ENCODE measurements at regions not wholly inside any gene's neighbourhood (a gene's known extent, or its start where the extent isn't known, plus 50 kb on each side); places are given as distances from the start of the nearest gene placed in this dataset.

- Histone ChIP-seq H3K4me1 (no peaks in the 10 kb centered on the region), H3K36me3 (ENCODE audit: control insufficient read depth, insufficient read depth, low read length) (no peaks in the 10 kb centered on the region), H3K9ac (no peak overlapping the region), H3K79me2 (no peaks in the 10 kb centered on the region), H3K27me3 (ENCODE audit: control insufficient read depth, insufficient read depth, low read length) (no peaks in the 10 kb centered on the region), H3K4me2 (ENCODE audit: low read length) (no peak overlapping the region), H3K9me3 (ENCODE audit: control insufficient read depth, low read length) (no peaks in the 10 kb centered on the region), H3K4me3 (ENCODE audit: low read depth, low read length) (no peak overlapping the region), H2AFZ (no peak overlapping the region), H3K27ac (no peak overlapping the region)
- TF ChIP-seq, protein P1, sequence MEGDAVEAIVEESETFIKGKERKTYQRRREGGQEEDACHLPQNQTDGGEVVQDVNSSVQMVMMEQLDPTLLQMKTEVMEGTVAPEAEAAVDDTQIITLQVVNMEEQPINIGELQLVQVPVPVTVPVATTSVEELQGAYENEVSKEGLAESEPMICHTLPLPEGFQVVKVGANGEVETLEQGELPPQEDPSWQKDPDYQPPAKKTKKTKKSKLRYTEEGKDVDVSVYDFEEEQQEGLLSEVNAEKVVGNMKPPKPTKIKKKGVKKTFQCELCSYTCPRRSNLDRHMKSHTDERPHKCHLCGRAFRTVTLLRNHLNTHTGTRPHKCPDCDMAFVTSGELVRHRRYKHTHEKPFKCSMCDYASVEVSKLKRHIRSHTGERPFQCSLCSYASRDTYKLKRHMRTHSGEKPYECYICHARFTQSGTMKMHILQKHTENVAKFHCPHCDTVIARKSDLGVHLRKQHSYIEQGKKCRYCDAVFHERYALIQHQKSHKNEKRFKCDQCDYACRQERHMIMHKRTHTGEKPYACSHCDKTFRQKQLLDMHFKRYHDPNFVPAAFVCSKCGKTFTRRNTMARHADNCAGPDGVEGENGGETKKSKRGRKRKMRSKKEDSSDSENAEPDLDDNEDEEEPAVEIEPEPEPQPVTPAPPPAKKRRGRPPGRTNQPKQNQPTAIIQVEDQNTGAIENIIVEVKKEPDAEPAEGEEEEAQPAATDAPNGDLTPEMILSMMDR (IDR thresholded peaks at IDR 0.05): no peak
These were observed 49.7 kb downstream of the CYRIA start for GRCh38 chr2:16615687-16616615.

- Histone ChIP-seq H3K9ac (no peak overlapping the region), H3K4me3 (ENCODE audit: low read depth, low read length) (no peak overlapping the region), H3K4me2 (ENCODE audit: low read length) (no peak overlapping the region), H2AFZ (no peak overlapping the region), H3K27me3 (ENCODE audit: control insufficient read depth, insufficient read depth, low read length) (no peaks in the 10 kb centered on the region), H3K27ac (no peak overlapping the region), H3K79me2 (no peaks in the 10 kb centered on the region), H3K36me3 (ENCODE audit: control insufficient read depth, insufficient read depth, low read length) (no peaks in the 10 kb centered on the region), H3K9me3 (ENCODE audit: control insufficient read depth, low read length) (no peaks in the 10 kb centered on the region), H3K4me1 (no peaks in the 10 kb centered on the region)
- TF ChIP-seq, protein P1 (IDR thresholded peaks at IDR 0.05): no peak
These were observed 50.4 kb downstream of the CYRIA start for GRCh38 chr2:16615246-16615645.

- Histone ChIP-seq H3K4me1 (no peaks in the 10 kb centered on the region), H3K4me2 (ENCODE audit: low read length) (no peak overlapping the region), H3K27me3 (ENCODE audit: control insufficient read depth, insufficient read depth, low read length) (no peaks in the 10 kb centered on the region), H3K9ac (no peak overlapping the region), H3K27ac (no peak overlapping the region), H3K9me3 (ENCODE audit: control insufficient read depth, low read length) (no peaks in the 10 kb centered on the region), H3K4me3 (ENCODE audit: low read depth, low read length) (no peak overlapping the region), H3K36me3 (ENCODE audit: control insufficient read depth, insufficient read depth, low read length) (no peaks in the 10 kb centered on the region), H3K79me2 (no peaks in the 10 kb centered on the region), H2AFZ (no peak overlapping the region)
- TF ChIP-seq, protein P1 (IDR thresholded peaks at IDR 0.05): no peak
These were observed 51.2 kb downstream of the CYRIA start for GRCh38 chr2:16614314-16614860.

DNA sequence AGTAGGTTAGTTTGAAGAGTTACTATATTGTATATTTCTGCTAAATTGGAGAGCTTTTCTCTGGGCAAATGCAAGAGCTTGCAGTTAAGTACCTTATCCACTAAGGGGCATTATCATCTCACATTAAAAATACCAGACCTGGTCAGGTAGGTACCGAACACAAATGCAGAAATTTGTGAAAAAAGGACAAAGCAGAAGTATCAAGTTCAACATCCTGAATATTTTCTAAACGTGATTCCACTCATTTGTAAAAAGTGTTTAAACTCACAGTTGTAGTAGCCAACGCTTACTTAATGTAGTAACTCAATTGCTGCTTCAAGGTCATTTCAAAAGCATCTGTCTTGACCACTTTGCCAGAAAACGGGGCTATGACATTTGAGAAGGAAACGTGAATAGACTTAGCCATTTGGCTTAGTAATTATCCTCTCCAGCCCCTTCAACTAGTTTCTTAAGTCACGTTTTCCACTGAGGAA is 52.1 kb downstream of the CYRIA start:
- TF ChIP-seq, protein P1 (IDR thresholded peaks at IDR 0.05): peak; percentile 44
- Histone ChIP-seq H3K4me3 (ENCODE audit: low read depth, low read length) (no peak overlapping the region), H3K36me3 (ENCODE audit: control insufficient read depth, insufficient read depth, low read length) (no peaks in the 10 kb centered on the region), H3K79me2 (no peaks in the 10 kb centered on the region), H3K4me1 (no peaks in the 10 kb centered on the region), H2AFZ (no peak overlapping the region), H3K9me3 (ENCODE audit: control insufficient read depth, low read length) (no peaks in the 10 kb centered on the region), H3K27me3 (ENCODE audit: control insufficient read depth, insufficient read depth, low read length) (no peaks in the 10 kb centered on the region), H3K9ac (no peak overlapping the region), H3K4me2 (ENCODE audit: low read length) (no peak overlapping the region), H3K27ac (no peak overlapping the region)
